DND-41 (cell line): ENCODE measurements at regions not wholly inside any gene's neighbourhood (a gene's known extent, or its start where the extent isn't known, plus 50 kb on each side); places are given as distances from the start of the nearest gene placed in this dataset.

ENCODE experiments used
- ATAC-seq: fragments of 200-7000 bp; cut with Tn5 transposase; 3 replicates; pipeline ENCODE4 v1.9.1; 2021; ENCODE audit warnings: low read depth; ENCODE audit not compliant: insufficient read depth
- DNase-seq: peaks from one replicate; pipeline ENCODE4 v3.0.0-alpha.2; 2020
- H2AFZ ChIP-seq: 2 replicates; pipeline ENCODE4 v1.6.0; 2012; ENCODE audit warnings: low read depth, low read length
- H3K27ac ChIP-seq: 2 replicates; pipeline ENCODE4 v1.5.1; 2012; ENCODE audit warnings: low read length, inconsistent platforms
- H3K27me3 ChIP-seq: fragments of 200-600 bp; sonication (generic); 2 replicates; pipeline ENCODE4 v1.6.0; 2012; ENCODE audit warnings: low read length, mild to moderate bottlenecking, inconsistent platforms; ENCODE audit not compliant: insufficient read depth, poor library complexity
- H3K36me3 ChIP-seq: 2 replicates; pipeline ENCODE4 v1.5.1; 2012; ENCODE audit warnings: low read length, inconsistent platforms; ENCODE audit not compliant: insufficient read depth
- H3K4me1 ChIP-seq: 2 replicates; pipeline ENCODE4 v1.5.1; 2012; ENCODE audit warnings: mild to moderate bottlenecking, low read length; ENCODE audit not compliant: insufficient read depth
- H3K4me2 ChIP-seq: 2 replicates; pipeline ENCODE4 v1.6.0; 2012; ENCODE audit warnings: mild to moderate bottlenecking, moderate library complexity, low read length, inconsistent platforms; ENCODE audit not compliant: insufficient read depth
- H3K4me3 ChIP-seq, 2 experiments: fragments of 200-600 bp in 1 of 2; shearing (Covaris generic) in 1 of 2; 2 replicates each; pipeline ENCODE4 v1.5.1; 2012 to 2016; ENCODE audit warnings: inconsistent platforms in 2 of 2, low read length in 2 of 2, mild to moderate bottlenecking in 2 of 2, low read depth in 1 of 2, moderate library complexity in 1 of 2
- H3K79me2 ChIP-seq: 2 replicates; pipeline ENCODE4 v1.6.0; 2012; ENCODE audit warnings: low read length, inconsistent platforms; ENCODE audit not compliant: insufficient read depth
- H3K9ac ChIP-seq: 2 replicates; pipeline ENCODE4 v1.6.0; 2012; ENCODE audit warnings: low read depth, mild to moderate bottlenecking, inconsistent platforms, low read length, moderate library complexity
- H3K9me3 ChIP-seq: 2 replicates; pipeline ENCODE4 v1.5.1; 2012; ENCODE audit warnings: low read length, moderate library complexity, mild to moderate bottlenecking, inconsistent platforms; ENCODE audit not compliant: insufficient read depth, severe bottlenecking
- H4K20me1 ChIP-seq: 2 replicates; pipeline ENCODE4 v1.6.0; 2012; ENCODE audit warnings: low read length; ENCODE audit not compliant: insufficient read depth
- EZH2 ChIP-seq: IDR thresholded peaks from 3 replicates; pipeline ENCODE4 v1.6.1; 2012; ENCODE audit warnings: borderline replicate concordance, low read depth, mild to moderate bottlenecking, moderate library complexity, low read length, inconsistent platforms; ENCODE audit not compliant: severe bottlenecking
- TF ChIP-seq, protein P1 (sequence below): IDR thresholded peaks from 2 replicates; pipeline ENCODE4 v1.5.1; 2012; ENCODE audit warnings: borderline replicate concordance, low read length, moderate library complexity, mild to moderate bottlenecking; ENCODE audit not compliant: poor library complexity, severe bottlenecking; ENCODE audit errors: extremely low read depth

GRCh38 chr1:228818928-228819630 is 83.8 kb downstream of the RHOU start:
- DNase-seq (no peak), ATAC-seq (no peak)
- H3K9me3 ChIP-seq: no peaks in the 10 kb centered on the region
- no peaks in the 10 kb centered on the region for H3K79me2 ChIP-seq
- no peak overlapping the region for H3K4me2 ChIP-seq
- peaks cover 9% of the 10 kb centered on the region for H3K27me3 ChIP-seq
- H4K20me1 ChIP-seq: no peaks in the 10 kb centered on the region
- no peaks in the 10 kb centered on the region for H3K4me1 ChIP-seq
- TF ChIP-seq, protein P1, sequence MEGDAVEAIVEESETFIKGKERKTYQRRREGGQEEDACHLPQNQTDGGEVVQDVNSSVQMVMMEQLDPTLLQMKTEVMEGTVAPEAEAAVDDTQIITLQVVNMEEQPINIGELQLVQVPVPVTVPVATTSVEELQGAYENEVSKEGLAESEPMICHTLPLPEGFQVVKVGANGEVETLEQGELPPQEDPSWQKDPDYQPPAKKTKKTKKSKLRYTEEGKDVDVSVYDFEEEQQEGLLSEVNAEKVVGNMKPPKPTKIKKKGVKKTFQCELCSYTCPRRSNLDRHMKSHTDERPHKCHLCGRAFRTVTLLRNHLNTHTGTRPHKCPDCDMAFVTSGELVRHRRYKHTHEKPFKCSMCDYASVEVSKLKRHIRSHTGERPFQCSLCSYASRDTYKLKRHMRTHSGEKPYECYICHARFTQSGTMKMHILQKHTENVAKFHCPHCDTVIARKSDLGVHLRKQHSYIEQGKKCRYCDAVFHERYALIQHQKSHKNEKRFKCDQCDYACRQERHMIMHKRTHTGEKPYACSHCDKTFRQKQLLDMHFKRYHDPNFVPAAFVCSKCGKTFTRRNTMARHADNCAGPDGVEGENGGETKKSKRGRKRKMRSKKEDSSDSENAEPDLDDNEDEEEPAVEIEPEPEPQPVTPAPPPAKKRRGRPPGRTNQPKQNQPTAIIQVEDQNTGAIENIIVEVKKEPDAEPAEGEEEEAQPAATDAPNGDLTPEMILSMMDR: no peak
- TF ChIP-seq EZH2: no peak
- no peak overlapping the region for H3K4me3 ChIP-seq
- no peaks in the 10 kb centered on the region for H3K36me3 ChIP-seq
- no peak overlapping the region for H2AFZ ChIP-seq
- no peak overlapping the region for H3K27ac ChIP-seq
- H3K9ac ChIP-seq: no peak overlapping the region

GRCh38 chr1:228821252-228821651 is 86.0 kb downstream of the RHOU start:
- ATAC-seq (no peak), DNase-seq (no peak)
- H2AFZ ChIP-seq: no peak overlapping the region
- no peaks in the 10 kb centered on the region for H3K36me3 ChIP-seq
- H3K79me2 ChIP-seq: no peaks in the 10 kb centered on the region
- H3K4me1 ChIP-seq: no peaks in the 10 kb centered on the region
- TF ChIP-seq EZH2: no peak
- TF ChIP-seq, protein P1: no peak
- H3K27me3 ChIP-seq: peaks cover 13% of the 10 kb centered on the region
- no peak overlapping the region for H3K4me3 ChIP-seq
- no peak overlapping the region for H3K9ac ChIP-seq
- no peaks in the 10 kb centered on the region for H3K9me3 ChIP-seq
- H4K20me1 ChIP-seq: no peaks in the 10 kb centered on the region
- H3K27ac ChIP-seq: no peak overlapping the region
- no peak overlapping the region for H3K4me2 ChIP-seq

- Histone ChIP-seq H3K4me2 (no peak overlapping the region), H3K27ac (no peak overlapping the region), H3K27me3 (peaks cover 17% of the 10 kb centered on the region), H3K4me1 (no peaks in the 10 kb centered on the region), H3K36me3 (no peaks in the 10 kb centered on the region), H3K4me3 (no peak overlapping the region), H4K20me1 (no peaks in the 10 kb centered on the region), H3K9me3 (no peaks in the 10 kb centered on the region), H2AFZ (no peak overlapping the region), H3K79me2 (no peaks in the 10 kb centered on the region), H3K9ac (no peak overlapping the region)
- DNase-seq (no peak), ATAC-seq (no peak)
- TF ChIP-seq, protein P1: no peak
- no peak for TF ChIP-seq EZH2
These were observed 87.9 kb downstream of the RHOU start for GRCh38 chr1:228823200-228823599.
